ENCODE measurements at regions not wholly inside any gene's neighbourhood (a gene's known extent, or its start where the extent isn't known, plus 50 kb on each side); places are given as distances from the start of the nearest gene placed in this dataset.
"Not testable (repeated sequence)": the region's sequence is repeated elsewhere in the genome, so short reads cannot be mapped to it uniquely, and the experiment has no call there.

GRCh38 chr16:13471036-13471435, 448.9 kb upstream of the ERCC4 start:
- DNase-seq (ENCODE audit: low spot score), result no peak

GRCh38 chr16:13478991-13479390, 441.0 kb upstream of the ERCC4 start:
- no peak for DNase-seq (ENCODE audit: low spot score)

- no peak for DNase-seq (ENCODE audit: low spot score)
Observed at GRCh38 chr16:13479549-13479948, 440.4 kb upstream of the ERCC4 start.

- DNase-seq (ENCODE audit: low spot score), result no peak
Observed at GRCh38 chr16:13480801-13481200, 439.2 kb upstream of the ERCC4 start.

GRCh38 chr16:13483121-13483520, 436.8 kb upstream of the ERCC4 start:
- no peak for DNase-seq (ENCODE audit: low spot score)

- DNase-seq (ENCODE audit: low spot score), result not testable (repeated sequence)
Observed at GRCh38 chr16:13489416-13489815, 430.5 kb upstream of the ERCC4 start.

GRCh38 chr16:13492046-13492445, 427.9 kb upstream of the ERCC4 start:
- no peak for DNase-seq (ENCODE audit: low spot score)

GRCh38 chr16:13503960-13504635, 415.9 kb upstream of the ERCC4 start:
- no peak for DNase-seq (ENCODE audit: low spot score)

GRCh38 chr16:13507530-13507929, 412.4 kb upstream of the ERCC4 start:
- no peak for DNase-seq (ENCODE audit: low spot score)

GRCh38 chr16:13510425-13511151, 409.4 kb upstream of the ERCC4 start:
- DNase-seq (ENCODE audit: low spot score), result no peak

- DNase-seq (ENCODE audit: low spot score), result no peak
Observed at GRCh38 chr16:13517841-13518240, 402.1 kb upstream of the ERCC4 start.

- DNase-seq (ENCODE audit: low spot score), result no peak
Observed at GRCh38 chr16:13519871-13520270, 400.1 kb upstream of the ERCC4 start.

- DNase-seq (ENCODE audit: low spot score), result no peak
Observed at GRCh38 chr16:13521356-13521755, 398.6 kb upstream of the ERCC4 start.

GRCh38 chr16:13527332-13527731, 392.6 kb upstream of the ERCC4 start:
- DNase-seq (ENCODE audit: low spot score), result no peak

- DNase-seq (ENCODE audit: low spot score), result no peak
Observed at GRCh38 chr16:13528691-13529090, 391.3 kb upstream of the ERCC4 start.

- no peak for DNase-seq (ENCODE audit: low spot score)
Observed at GRCh38 chr16:13529193-13529982, 390.6 kb upstream of the ERCC4 start.

GRCh38 chr16:13540771-13541170, 379.2 kb upstream of the ERCC4 start:
- no peak for DNase-seq (ENCODE audit: low spot score)

- DNase-seq (ENCODE audit: low spot score), result no peak
Observed at GRCh38 chr16:13542284-13542683, 377.7 kb upstream of the ERCC4 start.

GRCh38 chr16:13543850-13544249, 376.1 kb upstream of the ERCC4 start:
- DNase-seq (ENCODE audit: low spot score), result no peak

GRCh38 chr16:13545271-13545670, 374.7 kb upstream of the ERCC4 start:
- no peak for DNase-seq (ENCODE audit: low spot score)

GRCh38 chr16:13550254-13550653, 369.7 kb upstream of the ERCC4 start:
- DNase-seq (ENCODE audit: low spot score), result no peak

GRCh38 chr16:13552062-13552959, 367.6 kb upstream of the ERCC4 start:
- DNase-seq (ENCODE audit: low spot score), result no peak
